Aorta (tissue), 5 donors: ENCODE measurements at regions not wholly inside any gene's neighbourhood (a gene's known extent, or its start where the extent isn't known, plus 50 kb on each side); places are given as distances from the start of the nearest gene placed in this dataset.

Source experiments
- ATAC-seq: fragments of 200-7000 bp; cut with Tn5 transposase; one replicate; pipeline ENCODE4 v1.9.1; 2022; ENCODE audit warnings: moderate library complexity; ENCODE audit not compliant: low FRiP score
- DNase-seq, 2 donors: peaks; one replicate each; pipeline ENCODE4 v3.0.0-alpha.2; 2020
- H3K27ac ChIP-seq, 2 donors: one replicate each; pipeline ENCODE4 v1.5.1; 2013; ENCODE audit warnings: low read length in 2 of 2, mild to moderate bottlenecking in 2 of 2, moderate library complexity in 2 of 2, control low read depth in 1 of 2, inconsistent platforms in 1 of 2, low read depth in 1 of 2
- H3K27me3 ChIP-seq, 2 donors: one replicate each; pipeline ENCODE4 v1.6.1; 2013; ENCODE audit warnings: control low read depth in 1 of 2, low read length in 1 of 2, mild to moderate bottlenecking in 1 of 2, moderate library complexity in 1 of 2; ENCODE audit not compliant: insufficient read depth in 2 of 2, control insufficient read depth in 1 of 2
- H3K36me3 ChIP-seq, 2 donors: one replicate each; pipeline ENCODE4 v1.6.1; 2013; ENCODE audit warnings: control low read depth in 1 of 2, low read length in 1 of 2, mild to moderate bottlenecking in 1 of 2; ENCODE audit not compliant: insufficient read depth in 2 of 2, control insufficient read depth in 1 of 2
- H3K4me1 ChIP-seq, 2 donors: one replicate each; pipeline ENCODE4 v1.6.1; 2013; ENCODE audit warnings: low read length in 2 of 2, control low read depth in 1 of 2, mild to moderate bottlenecking in 1 of 2, moderate library complexity in 1 of 2; ENCODE audit not compliant: insufficient read depth in 2 of 2, control insufficient read depth in 1 of 2
- H3K4me3 ChIP-seq, 2 donors: one replicate each; pipeline ENCODE4 v1.5.1; 2013; ENCODE audit warnings: low read length in 2 of 2, control low read depth in 1 of 2, mild to moderate bottlenecking in 1 of 2
- H3K9me3 ChIP-seq: one replicate; pipeline ENCODE4 v1.6.1; 2013; ENCODE audit warnings: mild to moderate bottlenecking, low read length; ENCODE audit not compliant: control insufficient read depth
- WGBS, 2 donors: extraction: QIAGEN DNeasy Blood & Tissue Kit; methylation state at CpG; one replicate each; pipeline ENCODE4 v1.1.7; 2013; 5-methylcytosine and 5-hydroxymethylcytosine counted together
- intact Hi-C, 2 donors: fragments of 100-400 bp; cut with DNase I; formaldehyde crosslinking; loops; one replicate each; pipeline versions ENCODE4 v1.14.2 to v1.15.0; 2022
- donor health status: healthy with polysubstance abuse.
- donor health status: Bipolar disorder and iron deficiency.
- donor health status: DM: no; HTN: no; CAD: no.
- donor health status: DM: no; HTN: no; CAD: no.
- donor health status: DM: yes; HTN: yes; CAD: no.

GRCh38 chr2:136359121-136359965 lies 241.4 kb upstream of the CXCR4 start:
- no peak overlapping the region for H3K4me3 ChIP-seq
- DNase-seq (no peak), ATAC-seq (no peak)
- 93 to 96% methylated on average over 5 of the region's 5 CpGs for WGBS, 2 donors
- no peak overlapping the region for H3K27ac ChIP-seq
- H3K4me1 ChIP-seq, result no peaks in the 10 kb centered on the region
- no peaks in the 10 kb centered on the region for H3K36me3 ChIP-seq
- no peaks in the 10 kb centered on the region for H3K9me3 ChIP-seq
- no peaks in the 10 kb centered on the region for H3K27me3 ChIP-seq
- intact Hi-C loops, result no loop called here

- intact Hi-C loops, result no loop called here
- DNase-seq (no peak), ATAC-seq (no peak)
- Histone ChIP-seq H3K4me1 (no peaks in the 10 kb centered on the region), H3K4me3 (no peak overlapping the region), H3K27me3 (no peaks in the 10 kb centered on the region), H3K9me3 (no peaks in the 10 kb centered on the region), H3K36me3 (no peaks in the 10 kb centered on the region), H3K27ac (no peak overlapping the region)
- 48 to 88% methylated on average over 2 of the region's 2 CpGs for WGBS, 2 donors
These were observed 240.6 kb upstream of the CXCR4 start for GRCh38 chr2:136358576-136358975.

DNA sequence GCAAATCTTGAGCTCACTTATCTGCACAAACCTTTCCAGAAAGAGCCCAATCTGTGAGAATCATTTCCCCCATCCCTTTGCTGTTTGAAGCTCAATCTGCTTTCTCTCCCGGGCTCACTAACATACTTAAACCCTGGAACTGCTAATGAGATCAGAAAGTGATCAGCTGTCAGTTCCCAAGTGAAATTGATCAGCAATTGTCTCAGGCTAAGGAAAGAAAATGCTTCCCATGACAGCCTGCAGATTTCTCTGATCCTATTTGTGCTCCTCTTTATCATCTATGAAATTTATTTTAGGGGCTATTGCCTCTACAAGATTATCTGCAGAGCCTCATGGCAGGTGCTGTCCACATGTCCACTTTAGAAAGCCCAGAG lies 239.0 kb upstream of the CXCR4 start:
- DNase-seq, result no peak
- intact Hi-C loops, result no loop called here
- Histone ChIP-seq H3K27ac (no peak overlapping the region), H3K4me3 (no peak overlapping the region), H3K27me3 (no peaks in the 10 kb centered on the region), H3K36me3 (no peaks in the 10 kb centered on the region), H3K4me1 (no peaks in the 10 kb centered on the region), H3K9me3 (no peaks in the 10 kb centered on the region)
- ATAC-seq, result no peak
- 58 to 74% methylated on average over 1 of the region's 1 CpG for WGBS, 2 donors

DNA sequence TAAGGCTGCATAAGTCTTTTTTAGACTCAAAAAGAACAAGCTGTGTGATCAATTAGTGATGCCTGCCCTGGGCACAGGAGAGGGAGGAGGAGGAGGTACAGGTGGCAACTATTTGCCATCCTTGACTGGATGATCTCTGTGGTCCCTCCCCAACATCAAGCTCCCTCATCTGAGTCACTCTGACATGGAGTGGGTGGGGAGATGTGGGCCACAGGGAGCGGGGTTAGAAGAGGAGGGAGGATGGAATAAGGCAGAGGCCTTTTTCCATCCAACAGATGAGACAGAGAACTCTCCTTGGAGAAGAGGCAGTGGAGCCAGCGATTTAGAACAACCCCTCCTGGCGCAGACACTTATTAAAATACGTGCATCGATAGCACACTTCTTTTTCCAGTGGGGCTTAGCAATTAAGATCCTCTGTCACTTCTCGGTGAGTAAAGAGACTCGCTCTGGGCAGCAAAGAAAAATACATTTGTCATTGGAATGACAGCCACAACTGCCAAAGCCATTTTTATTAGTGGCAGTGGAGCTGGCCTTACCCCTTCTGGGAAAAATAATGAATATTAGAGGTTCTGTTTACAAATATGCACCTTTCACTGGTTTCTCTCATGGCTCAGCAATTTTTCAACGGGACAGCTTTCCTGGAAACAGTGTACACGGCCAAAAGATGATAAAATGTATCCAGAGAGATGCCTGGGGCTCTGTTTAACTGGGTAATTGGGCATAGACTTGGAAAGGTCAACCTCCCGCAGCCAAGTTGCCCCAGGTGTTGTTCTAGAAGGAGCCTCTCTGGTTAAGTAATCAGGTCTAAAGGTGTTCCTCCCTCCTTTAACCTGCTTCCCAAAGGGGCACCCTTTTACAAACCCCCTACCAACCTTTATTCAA lies 238.4 kb upstream of the CXCR4 start:
- DNase-seq (no peak), ATAC-seq (no peak)
- no peaks in the 10 kb centered on the region for H3K36me3 ChIP-seq
- H3K27ac ChIP-seq, result no peak overlapping the region
- no peaks in the 10 kb centered on the region for H3K9me3 ChIP-seq
- no peaks in the 10 kb centered on the region for H3K4me1 ChIP-seq
- intact Hi-C loops, result no loop called here
- WGBS, 2 donors, result 49 to 60% methylated on average over 10 of the region's 10 CpGs
- H3K4me3 ChIP-seq, result no peak overlapping the region
- H3K27me3 ChIP-seq, result no peaks in the 10 kb centered on the region

DNA sequence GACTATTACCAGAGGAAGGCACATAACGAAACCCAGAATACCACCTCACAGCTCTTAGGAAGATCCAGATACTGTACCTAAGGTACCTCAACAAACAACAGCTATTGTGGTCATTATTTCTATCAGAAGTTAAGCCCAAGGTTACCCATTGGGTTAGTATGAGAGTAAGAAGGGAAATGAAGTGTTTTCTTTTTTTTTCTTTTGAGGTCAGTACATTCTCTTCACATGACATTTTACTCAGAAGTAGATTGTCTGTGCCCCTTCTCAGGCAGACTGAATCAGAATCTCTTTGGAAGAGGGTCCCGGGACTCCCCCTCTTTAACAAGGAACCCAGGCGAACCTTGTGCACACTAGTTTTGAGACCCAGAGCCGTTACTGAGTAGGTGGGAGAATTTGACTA lies 233.7 kb upstream of the CXCR4 start:
- Histone ChIP-seq H3K4me3 (no peak overlapping the region), H3K27ac (no peak overlapping the region), H3K9me3 (no peaks in the 10 kb centered on the region), H3K27me3 (no peaks in the 10 kb centered on the region), H3K36me3 (no peaks in the 10 kb centered on the region), H3K4me1 (no peaks in the 10 kb centered on the region)
- DNase-seq (no peak), ATAC-seq (no peak)
- 89 to 91% methylated on average over 4 of the region's 4 CpGs for WGBS, 2 donors
- intact Hi-C loops, result no loop called here

DNA sequence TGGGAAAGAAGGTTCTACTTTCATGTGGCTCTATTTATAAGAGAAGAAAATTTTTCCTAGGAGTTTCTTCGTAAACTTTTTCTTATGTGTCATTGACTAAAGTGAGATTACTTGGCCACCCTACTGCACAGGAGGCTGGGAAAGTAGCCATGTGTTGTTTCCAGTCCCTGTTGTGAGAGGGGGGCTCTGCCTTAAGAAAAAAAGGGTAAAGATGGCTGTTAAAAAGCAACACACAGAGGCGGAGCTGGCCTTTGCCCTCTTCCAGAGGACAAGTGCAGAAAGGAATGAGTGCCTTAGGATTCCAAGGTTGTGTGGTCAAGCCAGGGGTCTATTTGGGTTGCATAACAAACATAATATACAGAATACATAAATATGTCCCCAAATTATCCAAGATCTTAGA lies 230.0 kb upstream of the CXCR4 start:
- no peak overlapping the region for H3K4me3 ChIP-seq
- H3K4me1 ChIP-seq, result peaks cover 0 to 1% of the 10 kb centered on the region in 2 donors
- ATAC-seq (no peak), DNase-seq (no peak)
- H3K36me3 ChIP-seq, result no peaks in the 10 kb centered on the region
- H3K9me3 ChIP-seq, result peaks cover 4% of the 10 kb centered on the region
- no peaks in the 10 kb centered on the region for H3K27me3 ChIP-seq
- intact Hi-C loops, result no loop called here
- WGBS, 2 donors, result 49 to 75% methylated on average over 2 of the region's 2 CpGs
- no peak overlapping the region for H3K27ac ChIP-seq

DNA sequence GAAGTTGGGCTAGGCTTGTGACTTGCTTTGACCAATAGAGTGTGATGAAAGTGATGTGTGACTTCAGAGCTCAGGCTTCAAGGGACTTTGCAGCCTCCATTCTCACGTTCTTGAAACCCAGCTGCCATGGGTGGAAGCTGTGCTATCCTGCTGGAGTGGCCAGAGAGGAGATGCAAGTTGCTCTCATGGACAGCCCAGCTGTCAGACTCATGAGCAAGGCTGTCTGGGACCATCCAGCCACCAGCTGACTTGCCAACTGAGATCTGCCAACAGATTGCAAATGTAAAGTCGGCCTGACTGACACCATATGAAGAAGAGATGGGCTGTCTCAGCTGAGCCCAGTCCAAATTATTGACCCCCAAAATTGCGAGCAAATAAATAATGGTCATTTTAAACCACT lies 226.4 kb upstream of the CXCR4 start:
- H3K27ac ChIP-seq, result no peak overlapping the region
- intact Hi-C loops, result no loop called here
- no peak overlapping the region for H3K4me3 ChIP-seq
- H3K36me3 ChIP-seq, result no peaks in the 10 kb centered on the region
- ATAC-seq (no peak), DNase-seq (no peak)
- no peaks in the 10 kb centered on the region for H3K27me3 ChIP-seq
- H3K4me1 ChIP-seq, result peaks cover 0 to 1% of the 10 kb centered on the region in 2 donors
- peaks cover 4% of the 10 kb centered on the region for H3K9me3 ChIP-seq
- WGBS, 2 donors, result 74 to 77% methylated on average over 3 of the region's 3 CpGs

GRCh38 chr2:136342138-136342537 lies 224.2 kb upstream of the CXCR4 start:
- Histone ChIP-seq H3K27ac (no peak overlapping the region), H3K36me3 (no peaks in the 10 kb centered on the region), H3K4me1 (peaks cover 0 to 1% of the 10 kb centered on the region in 2 donors), H3K27me3 (no peaks in the 10 kb centered on the region), H3K9me3 (peaks cover 4% of the 10 kb centered on the region), H3K4me3 (no peak overlapping the region)
- 83 to 86% methylated on average over 5 of the region's 5 CpGs for WGBS, 2 donors
- DNase-seq (no peak), ATAC-seq (no peak)
- intact Hi-C loops, result no loop called here

- no peak for ATAC-seq
- intact Hi-C loops, result no loop called here
- Histone ChIP-seq H3K4me1 (no peaks in the 10 kb centered on the region), H3K9me3 (no peaks in the 10 kb centered on the region), H3K4me3 (no peak overlapping the region), H3K36me3 (no peaks in the 10 kb centered on the region), H3K27ac (no peak overlapping the region), H3K27me3 (no peaks in the 10 kb centered on the region)
- DNase-seq, result no peak
- 27 to 51% methylated on average over 1 of the region's 1 CpG for WGBS, 2 donors
These were observed 217.0 kb upstream of the CXCR4 start for GRCh38 chr2:136334967-136335366.
